MM.1S (cell line): ENCODE measurements at regions not wholly inside any gene's neighbourhood (a gene's known extent, or its start where the extent isn't known, plus 50 kb on each side); places are given as distances from the start of the nearest gene placed in this dataset.

ENCODE experiments used
- CTCF ChIP-seq: fragments of 300-600 bp; sonication (generic); IDR thresholded peaks from 2 replicates; pipeline ENCODE4 v1.5.1; 2016; ENCODE audit warnings: antibody characterized with exemption, low read length, mixed read lengths
- EZH2 ChIP-seq: fragments of 300-600 bp; sonication (generic); optimal IDR thresholded peaks from 2 replicates; pipeline ENCODE3; 2017; ENCODE audit warnings: low read depth, mild to moderate bottlenecking, antibody characterized with exemption, low read length, mixed read lengths
- EZH2phosphoT487 ChIP-seq: fragments of 300-600 bp; sonication (generic); IDR thresholded peaks from 2 replicates; pipeline ENCODE4 v1.6.1; 2018; ENCODE audit warnings: antibody characterized with exemption, low read length

- TF ChIP-seq CTCF (no peak), EZH2phosphoT487 (no peak), EZH2 (no peak)
Observed at GRCh38 chr1:118484893-118485292, 299.9 kb upstream of the SPAG17 start.
